Stomach (tissue), 8 donors: ENCODE measurements at regions not wholly inside any gene's neighbourhood (a gene's known extent, or its start where the extent isn't known, plus 50 kb on each side); places are given as distances from the start of the nearest gene placed in this dataset.

Experiments used
- DNase-seq, 2 donors: peaks; one replicate each; pipeline versions ENCODE4 v3.0.0 to v3.0.0-alpha.2; 2013 to 2019
- H3K27ac ChIP-seq, 5 donors: fragments of 200-600 bp in 4 of 5; sonication (generic) in 4 of 5; one replicate each; pipeline ENCODE4 v1.5.1; 2013 to 2019; ENCODE audit warnings: mild to moderate bottlenecking in 1 of 5, moderate library complexity in 1 of 5
- H3K27me3 ChIP-seq, 3 donors: fragments of 200-600 bp; sonication (generic); one replicate each; pipeline ENCODE4 v1.5.1; 2017 to 2019; ENCODE audit warnings: mixed run types in 1 of 3
- H3K36me3 ChIP-seq, 4 donors: fragments of 200-600 bp; sonication (generic); 1 replicate in 3 of 4; 2 replicates in 1 of 4; pipeline ENCODE4 v1.5.1; 2016 to 2019
- H3K4me1 ChIP-seq, 4 donors: fragments of 200-600 bp; sonication (generic); one replicate each; pipeline ENCODE4 v1.5.1; 2016 to 2019
- H3K4me3 ChIP-seq, 4 donors: fragments of 200-600 bp; sonication (generic) in 3 of 4; one replicate each; pipeline ENCODE4 v1.5.1; 2016 to 2019; ENCODE audit warnings: mild to moderate bottlenecking in 1 of 4
- H3K9me3 ChIP-seq, 4 donors: fragments of 200-600 bp; sonication (generic); one replicate each; pipeline ENCODE4 v1.5.1; 2016 to 2019
- CTCF ChIP-seq, 7 experiments: fragments of 450-650 bp in 4 of 7; fragments of 200-600 bp in 3 of 7; sonication (generic) in 3 of 7; IDR thresholded peaks; one replicate each; pipeline ENCODE4 v1.5.1; 2016 to 2019; ENCODE audit warnings: antibody characterized with exemption in 7 of 7, control low read depth in 2 of 7, mild to moderate bottlenecking in 1 of 7
- EP300 ChIP-seq: sonication (generic); formaldehyde crosslinking; IDR thresholded peaks from one replicate; pipeline ENCODE4 v1.6.1; 2017; ENCODE audit warnings: antibody characterized with exemption
- POLR2A ChIP-seq, 4 donors: fragments of 450-650 bp; IDR thresholded peaks; one replicate each; pipeline ENCODE4 v1.6.1; 2016; ENCODE audit warnings: antibody characterized with exemption in 4 of 4, control low read depth in 2 of 4, mild to moderate bottlenecking in 1 of 4, moderate library complexity in 1 of 4
- POLR2AphosphoS5 ChIP-seq, 3 donors: sonication (generic); formaldehyde crosslinking; IDR thresholded peaks; one replicate each; pipeline ENCODE4 v1.6.1; 2016; ENCODE audit warnings: antibody characterized with exemption in 3 of 3
- WGBS, 5 donors: extraction: QIAGEN DNeasy Blood & Tissue Kit in 3 of 5; methylation state at CpG; one replicate each; pipeline versions ENCODE4 v1.1.5 to v1.1.7; 2013 to 2018; 5-methylcytosine and 5-hydroxymethylcytosine counted together
- intact Hi-C: fragments of 100-400 bp; cut with DNase I; formaldehyde crosslinking; loops from one replicate; pipeline ENCODE4 v1.15.1; 2023; ENCODE audit warnings: low total_unique reads
- donor health status: healthy with polysubstance abuse.
- donor health status: Bipolar disorder and iron deficiency.
- donor health status: healthy.

GRCh38 chr13:78785764-78786163, 126.8 kb upstream of the OBI1 start:
- intact Hi-C loops, result no loop called here
- DNase-seq, result no peak
- 83 to 90% (median 87%) methylated on average over 4 of the region's 4 CpGs for WGBS, 5 donors
- Histone ChIP-seq H3K4me3 (no peak overlapping the region), H3K27me3 (peaks cover 0 to 5% (median 0%) of the 10 kb centered on the region in 3 donors), H3K9me3 (no peaks in the 10 kb centered on the region), H3K36me3 (no peaks in the 10 kb centered on the region), H3K4me1 (no peaks in the 10 kb centered on the region), H3K27ac (no peak overlapping the region)
- TF ChIP-seq POLR2A (IDR thresholded peaks at IDR 0.05), result no peak
- TF ChIP-seq EP300, result no peak
- no peak for TF ChIP-seq CTCF (IDR thresholded peaks at IDR 0.05)
- no peak for TF ChIP-seq POLR2AphosphoS5 (IDR thresholded peaks at IDR 0.05)

- Histone ChIP-seq H3K27ac (no peak overlapping the region), H3K36me3 (no peaks in the 10 kb centered on the region), H3K4me1 (no peaks in the 10 kb centered on the region), H3K9me3 (no peaks in the 10 kb centered on the region), H3K4me3 (no peak overlapping the region), H3K27me3 (peaks cover 0 to 5% (median 0%) of the 10 kb centered on the region in 3 donors)
- TF ChIP-seq EP300 (no peak), POLR2A (IDR thresholded peaks at IDR 0.05) (no peak), POLR2AphosphoS5 (IDR thresholded peaks at IDR 0.05) (no peak), CTCF (IDR thresholded peaks at IDR 0.05) (no peak)
- no peak for DNase-seq
- intact Hi-C loops, result no loop called here
- WGBS, 5 donors, result 67 to 72% (median 69%) methylated on average over 6 of the region's 6 CpGs
These were observed 125.2 kb upstream of the OBI1 start for GRCh38 chr13:78784014-78784750.

- no peak overlapping the region for H3K27ac ChIP-seq
- TF ChIP-seq EP300 (no peak), POLR2AphosphoS5 (IDR thresholded peaks at IDR 0.05) (no peak), CTCF (IDR thresholded peaks at IDR 0.05) (no peak), POLR2A (IDR thresholded peaks at IDR 0.05) (no peak)
- intact Hi-C loops, result no loop called here
- H3K27me3 ChIP-seq, result peaks cover 0 to 4% (median 0%) of the 10 kb centered on the region in 3 donors
- no peaks in the 10 kb centered on the region for H3K36me3 ChIP-seq
- H3K4me3 ChIP-seq, result no peak overlapping the region
- H3K4me1 ChIP-seq, result no peaks in the 10 kb centered on the region
- 36 to 49% (median 44%) methylated on average over 3 of the region's 3 CpGs for WGBS, 5 donors
- no peak for DNase-seq
- no peaks in the 10 kb centered on the region for H3K9me3 ChIP-seq
These were observed 121.8 kb upstream of the OBI1 start for GRCh38 chr13:78780708-78781107.

- no peak overlapping the region for H3K27ac ChIP-seq
- no peaks in the 10 kb centered on the region for H3K9me3 ChIP-seq
- no peaks in the 10 kb centered on the region for H3K4me1 ChIP-seq
- H3K4me3 ChIP-seq, result no peak overlapping the region
- WGBS, 5 donors, result 54 to 77% (median 72%) methylated on average over 3 of the region's 3 CpGs
- peak in 1 of 2 donors; percentile 11 for DNase-seq
- peaks cover 0 to 4% (median 0%) of the 10 kb centered on the region in 3 donors for H3K27me3 ChIP-seq
- intact Hi-C loops, result no loop called here
- TF ChIP-seq EP300 (no peak), POLR2AphosphoS5 (IDR thresholded peaks at IDR 0.05) (no peak), POLR2A (IDR thresholded peaks at IDR 0.05) (no peak), CTCF (IDR thresholded peaks at IDR 0.05) (no peak)
- H3K36me3 ChIP-seq, result no peaks in the 10 kb centered on the region
These were observed 120.7 kb upstream of the OBI1 start for GRCh38 chr13:78779608-78780007.
